ENCODE measurements at regions not wholly inside any gene's neighbourhood (a gene's known extent, or its start where the extent isn't known, plus 50 kb on each side); places are given as distances from the start of the nearest gene placed in this dataset.

- no peak for TF ChIP-seq CTCF (IDR thresholded peaks at IDR 0.05; ENCODE audit: low read depth, low read length)
- no peak for TF ChIP-seq EZH2phosphoT487 (IDR thresholded peaks at IDR 0.05; ENCODE audit: low read depth)
Measured at GRCh38 chr12:69084816-69085378, 151.9 kb upstream of the CPM start.

Data from OCI-LY3 (cell line).